Panc1 (cell line): ENCODE measurements at regions not wholly inside any gene's neighbourhood (a gene's known extent, or its start where the extent isn't known, plus 50 kb on each side); places are given as distances from the start of the nearest gene placed in this dataset.

Experiments used
- ATAC-seq: fragments of 200-7000 bp; cut with Tn5 transposase; 2 replicates; pipeline ENCODE4 v1.9.1; 2020; ENCODE audit warnings: mild to moderate bottlenecking, moderate library complexity
- BruUV-seq: library from RNA; stranded (reverse); fragments of 400-500 nt; replicated peaks from 2 replicates; lab custom pipeline; 2021; lab: Mats Ljungman, UMichigan
- CTCF ChIA-PET: fragments of 300-600 bp; sonication (Branson Sonifier 250); formaldehyde crosslinking; loops from one replicate; lab custom pipeline; 2022; ENCODE audit warnings: antibody characterized with exemption; lab: Charles Lee
- POLR2A ChIA-PET: fragments of 300-600 bp; sonication (Branson Sonifier 250); formaldehyde crosslinking; loops from one replicate; lab custom pipeline; 2022; ENCODE audit warnings: antibody characterized with exemption; lab: Charles Lee
- DNase-seq: peaks from one replicate; pipeline ENCODE4 v3.0.0-alpha.2; 2010; ENCODE audit warnings: low read depth, low spot score
- H3K27ac ChIP-seq: 2 replicates; pipeline ENCODE4 v1.5.1; 2011; ENCODE audit warnings: mild to moderate bottlenecking, low read length, inconsistent platforms
- H3K27me3 ChIP-seq: fragments of 200-500 bp; sonication (Bioruptor generic); 2 replicates; pipeline ENCODE4 v1.6.0; 2014; ENCODE audit warnings: low read length, inconsistent platforms; ENCODE audit not compliant: control insufficient read depth, insufficient read depth
- H3K36me3 ChIP-seq: fragments of 200-500 bp; sonication (Bioruptor generic); 2 replicates; pipeline ENCODE4 v1.5.1; 2014; ENCODE audit warnings: inconsistent platforms, mild to moderate bottlenecking, low read length, moderate library complexity; ENCODE audit not compliant: control insufficient read depth, insufficient read depth
- H3K4me1 ChIP-seq: 2 replicates; pipeline ENCODE4 v1.5.1; 2011; ENCODE audit warnings: inconsistent platforms, mild to moderate bottlenecking, low read length, moderate library complexity; ENCODE audit not compliant: control insufficient read depth, insufficient read depth
- H3K4me3 ChIP-seq, 2 experiments: 2 replicates each; pipeline ENCODE4 v1.5.1; 2011 to 2012; ENCODE audit warnings: low read depth in 2 of 2, low read length in 2 of 2, mild to moderate bottlenecking in 2 of 2, inconsistent platforms in 1 of 2, moderate library complexity in 1 of 2
- H3K9me3 ChIP-seq: fragments of 200-500 bp; sonication (Bioruptor generic); 2 replicates; pipeline ENCODE4 v1.5.1; 2014; ENCODE audit warnings: low read depth, mild to moderate bottlenecking, inconsistent platforms, low read length, moderate library complexity; ENCODE audit not compliant: control insufficient read depth, insufficient read depth
- CTCF ChIP-seq: fragments of 450-650 bp; IDR thresholded peaks from 2 replicates; pipeline ENCODE4 v1.5.1; 2017; ENCODE audit warnings: mild to moderate bottlenecking
- POLR2AphosphoS5 ChIP-seq: IDR thresholded peaks from 2 replicates; pipeline ENCODE4 v1.6.1; 2012; ENCODE audit warnings: mild to moderate bottlenecking, low read depth, low read length, moderate library complexity
- REST ChIP-seq, 2 experiments: IDR thresholded peaks; 2 replicates each; pipeline ENCODE4 v1.6.1; 2011 to 2012; ENCODE audit warnings: low read depth in 2 of 2, control low read depth in 1 of 2, low read length in 1 of 2, mild to moderate bottlenecking in 1 of 2, moderate library complexity in 1 of 2; ENCODE audit not compliant: insufficient read depth in 1 of 2
- SIN3A ChIP-seq: IDR thresholded peaks from 2 replicates; pipeline ENCODE4 v1.6.1; 2012; ENCODE audit warnings: low read depth, mild to moderate bottlenecking, low read length, moderate library complexity, borderline replicate concordance; ENCODE audit not compliant: insufficient read depth
- TCF7L2 ChIP-seq: IDR thresholded peaks from 2 replicates; pipeline ENCODE4 v1.6.1; 2011; ENCODE audit warnings: mild to moderate bottlenecking, low read depth, low read length, inconsistent platforms
- in situ Hi-C: cut with HindIII; loops from 2 replicates; pipeline ENCODE4 v1.10.0; 2016; ENCODE audit warnings: low sequenced_read_pairs, low pct_unique_long_range_greater_than_20kb
- intact Hi-C: fragments of 100-400 bp; cut with micrococcal nuclease; formaldehyde crosslinking; loops from one replicate; pipeline ENCODE4 v1.10.0; 2022; ENCODE audit not compliant: unreplicated experiment

GRCh38 chr10:44619975-44620374 is 235.1 kb upstream of the CXCL12 start:
- DNase-seq (no peak), ATAC-seq (no peak)
- no peaks in the 10 kb centered on the region for H3K36me3 ChIP-seq
- in situ Hi-C loops (no loop called here), intact Hi-C loops (no loop called here)
- CTCF ChIA-PET, result no interaction called here
- TF ChIP-seq TCF7L2 (no peak), SIN3A (no peak), REST (IDR thresholded peaks at IDR 0.05; ENCODE audit: insufficient read depth in 1 of 2, low read depth in 2 of 2, low read length in 1 of 2) (no peak), CTCF (no peak), POLR2AphosphoS5 (no peak)
- H3K4me1 ChIP-seq, result no peaks in the 10 kb centered on the region
- H3K4me3 ChIP-seq, result no peak overlapping the region
- no peak overlapping the region for H3K27ac ChIP-seq
- no peaks in the 10 kb centered on the region for H3K27me3 ChIP-seq
- BruUV-seq, result no TSS peak
- POLR2A ChIA-PET, result no interaction called here
- no peaks in the 10 kb centered on the region for H3K9me3 ChIP-seq

- H3K27ac ChIP-seq, result no peak overlapping the region
- no TSS peak for BruUV-seq
- intact Hi-C loops (no loop called here), in situ Hi-C loops (no loop called here)
- H3K36me3 ChIP-seq, result no peaks in the 10 kb centered on the region
- DNase-seq, result no peak
- no peak for TF ChIP-seq CTCF
- no peak for TF ChIP-seq TCF7L2
- no peak for TF ChIP-seq REST (IDR thresholded peaks at IDR 0.05; ENCODE audit: insufficient read depth in 1 of 2, low read depth in 2 of 2, low read length in 1 of 2)
- no peak for TF ChIP-seq POLR2AphosphoS5
- TF ChIP-seq SIN3A, result no peak
- H3K4me1 ChIP-seq, result no peaks in the 10 kb centered on the region
- H3K4me3 ChIP-seq, result no peak overlapping the region
- no peaks in the 10 kb centered on the region for H3K27me3 ChIP-seq
- CTCF ChIA-PET, result no interaction called here
- no peaks in the 10 kb centered on the region for H3K9me3 ChIP-seq
- POLR2A ChIA-PET, result no interaction called here
- no peak for ATAC-seq
Measured at GRCh38 chr10:44627591-44628354, 242.9 kb upstream of the CXCL12 start.
